ENCODE measurements at regions not wholly inside any gene's neighbourhood (a gene's known extent, or its start where the extent isn't known, plus 50 kb on each side); places are given as distances from the start of the nearest gene placed in this dataset.

- DNase-seq (ENCODE audit: low read depth), result peak; percentile 74
These were observed 476.7 kb upstream of the CCDC179 start for GRCh38 chr11:23336961-23337360.

DNA sequence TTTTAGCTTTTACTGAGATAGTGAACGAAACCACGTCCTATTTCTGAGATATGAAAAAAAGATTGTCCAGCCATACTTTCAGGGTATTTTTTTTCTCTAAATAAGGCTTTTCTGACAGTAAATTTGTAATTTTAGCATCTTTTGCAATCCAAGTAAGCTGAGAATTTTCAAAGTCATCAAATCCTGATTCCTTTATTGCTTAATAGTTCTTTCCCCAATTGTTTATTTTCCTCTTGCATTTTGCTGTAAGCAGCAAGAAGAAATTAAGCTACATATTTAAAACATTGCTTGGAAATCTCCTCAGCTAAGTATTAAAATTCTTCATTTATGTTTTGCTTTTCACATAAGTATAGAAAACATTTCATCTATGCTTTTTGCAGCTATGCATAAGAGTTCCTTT is 493.3 kb upstream of the CCDC179 start:
- no peak for DNase-seq (ENCODE audit: low read depth)

DNA sequence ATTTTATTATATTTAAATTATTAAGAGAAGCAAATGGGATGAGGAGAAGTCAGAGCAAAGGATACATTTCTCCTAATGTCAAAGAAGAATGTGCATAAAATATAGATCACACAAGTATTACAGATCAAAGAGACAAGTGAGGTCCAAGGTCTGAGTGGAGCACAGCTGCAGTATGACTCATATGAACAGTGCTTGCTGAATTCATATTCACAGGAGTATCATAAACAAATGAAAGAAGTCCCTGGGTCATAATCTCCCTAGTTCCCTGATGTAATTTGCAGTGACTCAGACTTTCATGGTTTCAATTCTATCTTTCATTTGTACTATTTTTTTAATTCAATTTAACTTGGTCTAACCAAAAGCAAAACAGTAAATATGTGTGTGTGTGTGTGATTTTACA is 499.0 kb upstream of the CCDC179 start:
- peak; percentile 92 for DNase-seq (ENCODE audit: low read depth)

- no peak for DNase-seq (ENCODE audit: low read depth)
These were observed 503.8 kb upstream of the CCDC179 start for GRCh38 chr11:23364076-23364475.

- DNase-seq (ENCODE audit: low read depth), result peak; percentile 12
These were observed 510.5 kb upstream of the CCDC179 start for GRCh38 chr11:23370580-23371275.

- DNase-seq (ENCODE audit: low read depth), result no peak
These were observed 517.6 kb upstream of the CCDC179 start for GRCh38 chr11:23377909-23378308.

GRCh38 chr11:23391031-23391430 is 530.8 kb upstream of the CCDC179 start:
- DNase-seq (ENCODE audit: low read depth), result no peak

GRCh38 chr11:23398052-23398451 is 537.8 kb upstream of the CCDC179 start:
- no peak for DNase-seq (ENCODE audit: low read depth)

- DNase-seq (ENCODE audit: low read depth), result no peak
These were observed 539.7 kb upstream of the CCDC179 start for GRCh38 chr11:23399995-23400394.

GRCh38 chr11:23403210-23404185 is 543.2 kb upstream of the CCDC179 start:
- DNase-seq (ENCODE audit: low read depth), result no peak

- no peak for DNase-seq (ENCODE audit: low read depth)
These were observed 544.2 kb upstream of the CCDC179 start for GRCh38 chr11:23404225-23405160.

GRCh38 chr11:23405350-23405937 is 545.2 kb upstream of the CCDC179 start:
- DNase-seq (ENCODE audit: low read depth), result no peak

GRCh38 chr11:23406131-23406819 is 546.0 kb upstream of the CCDC179 start:
- no peak for DNase-seq (ENCODE audit: low read depth)

DNA sequence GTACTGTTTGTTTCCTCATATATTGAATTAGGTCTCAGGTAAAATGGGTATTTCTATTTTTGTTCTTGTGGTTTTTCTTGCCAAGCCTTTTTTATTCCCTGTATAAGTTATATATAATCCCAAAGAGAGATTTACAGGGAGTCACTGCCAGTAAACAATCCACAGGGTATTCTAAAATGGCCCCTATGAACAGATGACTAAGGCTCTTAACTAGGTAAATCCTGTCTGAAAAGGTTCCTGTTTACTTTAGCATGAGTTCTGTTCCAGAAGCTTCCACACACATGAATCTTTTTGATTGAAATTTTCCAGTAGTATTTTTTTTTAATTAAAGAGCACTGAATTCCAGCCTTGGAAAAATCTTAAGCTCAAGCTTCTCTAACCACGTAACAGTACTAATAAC is 552.8 kb upstream of the CCDC179 start:
- peak; percentile 79 for DNase-seq (ENCODE audit: low read depth)

DNA sequence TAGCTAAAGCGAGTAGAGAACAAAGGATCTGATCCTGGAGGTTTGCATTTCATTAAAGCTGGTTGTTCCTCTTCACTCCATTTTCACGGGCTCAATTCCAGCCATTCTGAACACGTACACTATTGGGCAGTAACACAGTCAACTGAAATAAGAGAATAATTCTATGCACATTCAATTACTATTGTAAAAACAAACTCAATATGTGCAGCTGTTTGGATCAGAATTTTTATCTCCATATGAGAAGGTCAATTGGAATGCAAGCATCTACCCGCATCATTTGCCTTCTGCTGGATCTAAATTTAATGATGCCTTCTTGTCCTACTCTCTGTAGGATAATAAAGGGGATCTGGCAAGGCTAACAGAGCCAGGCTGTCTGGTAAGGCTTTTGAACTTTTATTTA is 562.8 kb upstream of the CCDC179 start:
- DNase-seq (ENCODE audit: low read depth), result peak; percentile 75

DNA sequence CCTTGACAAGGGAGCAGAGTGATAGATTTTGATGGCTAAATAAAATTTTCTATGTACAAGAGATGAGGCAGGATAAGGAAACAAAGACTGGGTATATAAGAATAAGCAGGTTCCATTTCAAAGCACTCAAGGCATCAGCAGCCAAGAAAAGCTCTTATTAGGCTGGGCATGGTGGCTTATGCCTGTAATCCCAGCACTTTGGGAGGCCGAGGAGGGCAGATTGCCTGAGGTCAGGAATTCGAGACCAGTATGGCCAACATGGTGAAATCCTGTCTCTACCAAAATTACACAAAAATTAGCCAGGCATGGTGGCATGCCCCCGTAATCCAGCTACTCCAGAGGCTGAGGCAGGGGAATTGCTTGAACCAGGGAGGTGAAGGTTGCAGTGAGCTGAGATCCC is 563.4 kb upstream of the CCDC179 start:
- peak; percentile 45 for DNase-seq (ENCODE audit: low read depth)

GRCh38 chr11:23425381-23425780 is 565.1 kb upstream of the CCDC179 start:
- DNase-seq (ENCODE audit: low read depth), result peak; percentile 8

- no peak for DNase-seq (ENCODE audit: low read depth)
These were observed 569.3 kb upstream of the CCDC179 start for GRCh38 chr11:23429569-23429968.

DNA sequence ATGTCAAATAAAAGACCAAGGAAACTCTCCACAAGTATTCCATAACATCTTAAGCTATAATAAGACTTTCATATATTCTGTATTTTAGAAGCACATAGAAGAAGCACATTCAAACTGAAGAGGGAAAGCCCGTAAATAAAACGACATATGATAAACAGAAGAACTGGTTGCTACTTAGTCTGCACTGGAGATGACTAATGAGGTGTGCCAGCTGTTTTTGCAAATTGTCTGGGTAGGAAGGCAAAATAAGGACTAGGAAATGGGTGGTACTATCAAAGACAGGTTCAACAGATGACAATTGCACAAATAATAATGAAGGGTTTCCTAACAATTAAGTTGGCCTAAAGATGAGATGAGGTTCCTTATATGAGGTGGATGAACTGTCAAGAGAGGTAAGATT is 593.2 kb upstream of the CCDC179 start:
- peak; percentile 16 for DNase-seq (ENCODE audit: low read depth)

- peak; percentile 19 for DNase-seq (ENCODE audit: low read depth)
These were observed 595.1 kb upstream of the CCDC179 start for GRCh38 chr11:23455321-23455891.

Measured in M059J (cell line).